ENCODE measurements at regions not wholly inside any gene's neighbourhood (a gene's known extent, or its start where the extent isn't known, plus 50 kb on each side); places are given as distances from the start of the nearest gene placed in this dataset.

DNA sequence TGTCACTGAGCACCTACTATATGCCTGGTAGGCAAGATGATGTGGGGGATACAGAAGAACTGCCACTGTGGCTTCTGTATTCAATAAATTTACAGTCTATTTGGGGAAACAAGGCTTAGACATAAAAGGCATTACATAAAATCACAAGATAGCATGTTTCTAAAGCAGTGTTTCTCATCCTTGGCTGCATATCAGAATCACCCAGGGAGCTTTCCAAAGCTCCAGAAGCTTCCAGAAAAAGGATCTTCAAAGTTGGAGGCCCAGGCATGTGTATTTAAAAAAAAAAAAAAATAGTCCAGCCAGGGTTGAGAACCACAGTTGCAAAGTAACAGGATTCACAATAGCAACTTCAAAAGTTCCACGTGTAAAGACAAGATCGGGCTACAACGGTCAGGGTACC is 112.4 kb upstream of the SPACA1 start:
- no peak for DNase-seq

DNA sequence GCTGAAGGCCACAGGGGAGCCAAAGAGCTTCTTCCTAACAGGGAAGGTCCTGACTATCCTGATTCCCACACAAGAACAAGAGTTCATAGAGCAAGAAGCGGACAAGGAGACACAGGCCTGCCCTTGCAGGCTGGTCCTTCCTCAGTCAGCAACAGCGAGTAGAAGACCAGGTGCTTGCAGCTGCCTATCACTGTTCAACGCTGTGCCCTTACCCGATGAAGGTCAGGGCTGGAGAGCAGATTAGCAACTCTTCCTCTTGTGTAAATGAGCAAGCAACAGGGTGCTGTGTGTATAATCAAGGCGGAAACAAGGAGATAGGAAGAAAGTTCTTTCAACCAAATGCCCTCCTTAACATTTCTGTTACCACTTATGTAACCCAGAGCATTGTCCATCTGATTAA is 115.3 kb upstream of the SPACA1 start:
- DNase-seq = peak; percentile 31

DNA sequence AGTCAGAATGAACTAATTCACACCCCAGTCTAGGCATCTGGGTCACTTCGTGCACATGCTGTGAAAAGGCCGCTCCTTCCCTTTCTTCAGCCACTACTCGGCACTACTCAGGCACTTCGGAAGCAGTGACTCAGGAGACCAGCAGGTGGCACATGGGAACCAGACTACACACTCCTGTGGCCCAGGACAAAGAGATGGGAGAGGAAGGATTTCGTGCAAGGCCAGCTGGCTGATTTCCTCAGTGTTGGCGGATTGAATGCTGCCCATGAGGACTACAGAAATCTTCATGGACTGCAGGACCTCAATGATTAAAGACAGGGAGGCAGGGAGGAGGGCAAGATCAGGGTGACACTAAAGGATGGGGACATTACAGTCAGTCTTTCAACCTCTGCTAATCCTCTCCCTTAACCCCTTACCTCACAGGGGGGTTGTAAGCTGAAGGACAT is 117.8 kb upstream of the SPACA1 start:
- peak; percentile 90 for DNase-seq

DNA sequence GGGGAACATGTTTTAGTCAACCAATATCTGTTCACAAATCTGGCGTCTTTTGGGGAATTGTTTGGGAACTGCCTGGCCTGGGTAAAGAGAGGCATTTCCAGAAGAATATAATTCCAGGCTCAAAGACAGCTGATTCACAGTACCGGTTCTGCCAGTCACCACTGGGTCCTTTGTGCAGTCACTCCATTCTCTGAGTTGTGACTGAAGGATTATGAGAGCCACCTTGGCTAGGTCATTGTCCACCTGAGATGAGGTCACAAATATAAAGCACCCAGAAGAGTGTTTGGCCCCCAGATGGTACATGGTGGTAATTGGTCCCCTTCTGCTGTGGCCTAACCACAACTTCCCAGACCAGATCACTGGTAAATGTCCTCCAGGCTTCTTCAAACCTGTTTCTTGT is 121.0 kb upstream of the SPACA1 start:
- DNase-seq = peak; percentile 17

DNA sequence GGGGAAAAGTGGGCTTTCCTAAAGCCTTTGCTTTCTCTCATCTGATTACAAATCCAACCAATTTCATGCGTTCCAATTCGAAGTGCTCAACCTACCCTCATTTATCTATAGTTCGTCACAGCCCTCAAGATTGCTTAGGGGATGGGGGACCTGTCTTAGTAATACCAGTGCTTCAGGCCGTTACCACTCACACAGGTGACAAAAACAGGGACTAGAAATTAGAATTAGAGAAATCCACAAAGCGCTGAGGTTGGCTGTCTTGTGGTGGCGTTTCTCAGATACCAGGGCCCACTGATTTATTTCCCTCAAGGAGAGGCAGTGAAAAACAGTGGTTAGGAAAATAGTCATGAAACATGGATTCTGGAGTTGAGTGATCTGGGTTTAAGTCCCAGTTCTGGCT is 121.6 kb upstream of the SPACA1 start:
- no peak for DNase-seq

DNA sequence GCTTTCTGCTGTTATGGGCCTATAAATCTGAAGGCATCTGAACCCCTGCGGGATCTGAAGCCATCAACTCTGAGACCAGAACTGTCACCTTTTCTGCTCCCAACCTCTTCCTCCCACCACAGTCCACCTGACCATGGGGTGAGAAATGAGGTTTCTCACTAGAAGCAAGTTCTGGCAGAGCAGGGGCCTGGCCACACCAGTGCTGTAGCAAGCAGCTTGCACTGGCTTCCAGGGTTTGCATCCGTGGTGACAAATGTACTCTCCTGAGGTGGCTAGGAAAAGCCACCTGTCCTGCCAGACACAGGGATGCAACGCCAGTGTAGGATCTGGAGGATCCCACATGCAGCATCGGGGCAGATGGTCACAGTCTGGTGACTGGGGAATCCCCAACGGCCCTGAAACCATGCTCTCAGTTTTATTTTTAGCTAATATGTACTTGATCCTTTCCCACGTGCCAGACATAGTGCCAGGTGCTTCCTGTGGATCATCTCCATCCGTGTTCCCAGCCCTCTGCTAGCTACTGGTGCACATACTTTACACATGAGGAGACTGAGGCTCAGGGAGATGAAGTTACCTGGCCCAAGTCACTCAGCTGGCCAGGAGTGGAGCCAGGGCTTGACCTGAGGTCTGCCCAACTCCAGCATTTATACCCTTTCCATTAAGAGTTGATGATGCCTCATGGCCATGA is 122.1 kb upstream of the SPACA1 start:
- peak; percentile 92 for DNase-seq

DNA sequence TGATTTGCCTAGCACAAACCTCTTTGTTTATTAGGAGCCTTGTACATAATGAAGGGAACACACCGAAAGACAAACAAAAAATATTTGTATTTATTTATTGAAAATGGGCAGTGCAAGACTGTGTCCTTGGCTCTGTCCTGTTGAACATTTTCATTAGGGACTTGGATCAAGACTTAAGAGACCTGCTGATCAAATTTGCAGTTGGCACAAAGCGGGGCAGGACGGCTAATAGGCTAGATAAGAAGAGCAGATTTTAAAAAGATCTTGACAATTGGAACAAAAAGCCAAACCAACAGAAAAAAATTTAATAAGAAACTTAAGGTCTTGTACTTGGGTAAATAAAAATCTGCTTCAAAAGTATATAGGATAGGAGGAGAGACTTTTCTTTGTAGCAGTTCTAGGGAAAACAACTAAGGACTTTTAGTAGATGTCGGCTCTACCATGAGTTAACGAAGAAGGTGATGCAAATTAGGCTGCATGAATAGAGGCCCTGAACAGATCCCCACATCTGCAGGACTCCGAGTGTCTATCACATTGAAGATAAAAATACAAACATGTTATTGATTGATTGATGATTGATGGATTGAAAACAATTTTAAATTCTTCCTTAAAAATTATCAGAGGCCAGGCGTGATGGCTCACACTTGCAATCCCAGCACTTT is 124.1 kb upstream of the SPACA1 start:
- no peak for DNase-seq

DNA sequence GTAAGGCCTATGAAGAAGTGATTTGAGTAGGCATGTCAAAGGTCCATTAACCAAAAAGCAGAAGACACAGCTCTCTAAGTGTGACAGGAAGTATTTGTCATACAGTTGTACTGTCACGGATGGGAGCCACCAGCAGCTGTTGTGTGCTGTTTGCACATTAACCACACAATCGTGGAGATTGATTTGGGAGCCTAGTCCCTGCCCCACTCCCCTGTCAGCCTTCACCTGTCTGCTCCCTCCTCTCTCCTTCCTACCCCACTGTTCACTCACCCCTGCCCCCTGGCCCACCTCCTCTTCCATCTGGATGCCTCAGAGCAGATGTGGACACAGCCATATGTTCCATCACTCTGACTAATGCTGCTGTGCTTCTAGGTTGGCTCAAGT is 124.7 kb upstream of the SPACA1 start:
- peak; percentile 88 for DNase-seq

DNA sequence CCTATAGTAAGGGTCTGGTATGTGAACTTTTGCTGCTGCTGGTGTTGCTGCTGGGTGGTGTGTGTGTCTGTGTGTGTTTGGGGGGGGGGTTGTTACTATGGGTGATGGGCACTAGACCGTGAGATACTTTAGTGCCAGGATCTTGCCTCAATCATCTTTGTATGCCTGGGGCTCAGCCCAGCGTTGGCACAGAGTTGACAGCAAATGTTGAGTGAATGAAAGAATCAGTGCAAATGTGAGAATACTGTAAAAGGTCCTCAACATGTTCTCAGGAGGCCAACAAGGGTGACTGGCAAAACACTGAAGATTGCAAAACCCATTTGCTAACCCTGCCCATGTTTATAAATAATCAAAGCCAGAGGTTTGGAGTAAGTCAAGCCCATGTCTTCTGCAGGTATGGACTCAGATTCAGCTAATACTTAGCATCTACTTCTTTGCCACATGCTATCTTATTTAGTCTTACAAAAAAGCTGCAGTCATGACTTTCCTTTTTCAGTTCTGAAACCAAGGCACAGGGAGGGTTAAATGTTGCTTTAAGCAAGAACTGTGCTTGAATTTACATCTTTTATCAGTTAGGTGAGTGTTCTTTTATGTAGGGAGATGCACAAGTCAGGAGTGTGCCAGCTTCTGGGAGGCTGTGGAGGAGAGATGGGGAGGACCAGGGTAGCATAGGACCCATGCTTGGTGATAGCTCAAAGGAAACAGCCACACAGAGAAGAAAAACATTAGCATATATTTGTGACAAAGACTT is 125.3 kb upstream of the SPACA1 start:
- peak; percentile 24 for DNase-seq

DNA sequence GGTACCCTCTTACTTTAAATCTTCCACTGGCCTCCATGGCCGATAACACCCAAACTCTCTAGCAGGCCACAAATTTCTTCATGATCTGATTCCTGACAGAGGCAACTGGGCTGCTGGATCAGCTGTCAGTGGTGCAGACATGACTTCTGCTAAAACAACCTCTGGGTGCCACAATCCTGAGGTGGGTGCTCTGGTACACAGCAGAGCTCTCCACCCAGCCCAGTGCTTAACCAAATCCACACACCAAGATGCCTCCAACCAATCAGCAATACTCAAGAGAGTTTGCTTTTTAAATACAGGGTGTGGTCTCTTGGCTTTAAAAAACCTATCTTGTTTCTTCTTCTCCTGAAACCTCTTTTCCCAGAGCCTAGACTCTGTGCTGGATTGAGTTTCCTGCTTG is 126.6 kb upstream of the SPACA1 start:
- DNase-seq = no peak

DNA sequence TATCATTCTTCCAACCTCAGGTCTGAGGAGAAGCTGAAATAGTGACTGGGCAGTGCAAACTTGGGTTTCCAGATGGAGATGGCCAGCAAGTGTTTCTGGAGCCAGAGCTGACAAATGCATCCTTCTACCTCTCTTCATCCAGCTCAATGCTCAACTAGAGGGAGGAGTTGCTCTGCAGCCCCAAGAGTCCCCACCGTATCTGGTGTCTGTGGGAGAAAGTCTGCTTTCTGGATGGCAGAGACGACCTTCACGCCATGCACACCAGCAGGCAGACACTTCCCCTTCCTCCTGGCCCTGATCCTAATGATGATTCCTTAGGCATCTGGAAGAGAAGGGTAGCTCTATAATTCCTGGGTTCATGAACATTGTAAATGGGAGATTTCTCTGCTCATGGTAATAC is 127.4 kb upstream of the SPACA1 start:
- DNase-seq = no peak

DNA sequence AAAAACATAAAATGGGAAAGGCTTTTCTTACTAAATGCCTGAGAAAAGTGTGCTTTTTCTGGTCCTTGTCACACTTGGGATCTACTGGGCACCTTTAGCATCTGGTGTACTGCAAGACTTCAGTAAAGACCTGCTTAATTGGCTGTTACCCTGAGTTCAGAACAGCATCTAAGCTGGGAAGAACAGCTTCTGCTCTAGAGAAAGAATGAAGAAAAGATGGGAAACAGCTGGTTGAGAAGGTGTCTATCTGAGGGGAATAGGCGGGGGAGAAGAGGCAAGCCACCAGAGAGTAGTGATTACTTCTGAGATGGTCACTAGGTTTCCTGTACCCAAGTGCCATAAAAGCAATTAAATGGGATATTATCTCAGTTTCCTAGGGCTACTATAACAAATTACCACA is 128.2 kb upstream of the SPACA1 start:
- DNase-seq = no peak

DNA sequence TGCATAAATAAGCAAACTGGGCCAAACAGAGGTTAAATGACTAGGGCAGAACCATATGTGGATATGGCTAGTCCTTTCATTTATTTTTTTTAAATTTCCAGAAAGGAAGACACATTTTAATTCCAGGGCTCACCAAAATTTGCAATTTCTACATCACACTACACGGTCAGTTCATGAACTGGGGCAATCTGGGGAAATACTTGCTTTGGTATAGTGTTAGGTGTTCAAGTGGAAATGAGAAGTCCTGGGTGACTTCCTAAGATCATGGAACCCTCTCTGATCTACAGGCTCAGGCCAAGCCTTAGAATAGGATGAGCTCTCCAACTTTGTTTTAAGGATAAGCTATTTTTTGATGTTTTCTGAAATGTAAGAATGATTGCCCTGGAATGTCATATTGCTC is 128.6 kb upstream of the SPACA1 start:
- no peak for DNase-seq

DNA sequence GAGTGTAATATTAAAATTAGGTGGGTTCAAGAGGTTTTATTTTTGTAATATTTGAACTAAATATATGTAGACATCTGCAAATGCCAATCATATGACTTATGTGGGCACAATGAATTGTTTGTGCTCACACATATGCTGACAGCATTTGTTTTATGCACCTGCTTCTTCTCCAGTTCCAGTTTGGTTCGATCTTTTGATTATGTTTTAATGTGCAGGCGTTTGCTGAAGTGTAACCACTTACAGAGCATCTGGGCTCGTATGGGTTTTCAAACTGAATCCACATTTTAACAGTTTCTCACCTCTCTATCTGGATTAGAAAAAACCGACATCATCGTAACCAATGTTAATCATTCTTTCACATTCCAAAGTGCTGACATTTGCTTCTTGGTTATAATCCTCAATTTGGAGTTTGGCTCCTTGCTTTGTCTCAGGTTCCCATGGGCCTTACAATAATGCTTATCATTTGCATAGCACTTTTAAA is 129.1 kb upstream of the SPACA1 start:
- DNase-seq = no peak

DNA sequence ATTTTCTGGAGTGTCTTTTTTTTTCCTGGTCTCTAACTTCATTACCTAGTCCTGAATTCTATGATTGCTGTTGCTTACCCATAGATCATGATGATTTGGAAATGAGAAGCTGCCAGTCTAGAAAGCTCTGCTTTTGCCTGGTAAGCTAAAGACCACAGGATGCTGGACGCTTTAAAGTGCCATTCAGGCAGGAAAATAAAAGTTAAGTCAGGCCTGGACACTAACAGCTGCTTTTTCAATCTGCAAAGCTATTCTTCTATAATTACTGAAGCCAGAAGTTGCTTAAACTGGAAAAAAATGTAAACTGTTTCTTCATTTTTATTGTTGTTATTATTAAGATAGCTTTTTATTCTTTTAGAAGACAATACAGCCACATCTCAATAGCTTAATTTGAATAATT is 129.8 kb upstream of the SPACA1 start:
- DNase-seq = no peak

DNA sequence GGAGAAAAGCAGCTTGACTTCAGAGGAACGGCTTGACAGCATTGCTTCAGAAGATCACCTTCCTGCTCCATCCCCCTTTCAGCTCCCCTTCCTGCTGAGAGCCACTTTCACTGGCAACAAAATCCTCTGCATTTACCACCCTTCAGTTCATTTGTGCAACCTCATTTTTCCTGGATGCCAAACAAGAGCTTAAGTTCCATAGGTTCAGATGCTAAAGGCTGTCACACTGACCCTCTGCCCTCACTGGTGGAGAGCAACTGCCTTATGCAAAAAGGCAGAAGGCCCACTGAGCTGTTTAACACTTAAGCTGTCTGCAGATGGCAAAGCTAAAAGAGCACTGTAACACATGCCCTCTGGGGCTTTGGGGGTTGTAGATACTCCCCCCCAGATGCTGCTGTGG is 131.2 kb upstream of the SPACA1 start:
- DNase-seq = no peak

DNA sequence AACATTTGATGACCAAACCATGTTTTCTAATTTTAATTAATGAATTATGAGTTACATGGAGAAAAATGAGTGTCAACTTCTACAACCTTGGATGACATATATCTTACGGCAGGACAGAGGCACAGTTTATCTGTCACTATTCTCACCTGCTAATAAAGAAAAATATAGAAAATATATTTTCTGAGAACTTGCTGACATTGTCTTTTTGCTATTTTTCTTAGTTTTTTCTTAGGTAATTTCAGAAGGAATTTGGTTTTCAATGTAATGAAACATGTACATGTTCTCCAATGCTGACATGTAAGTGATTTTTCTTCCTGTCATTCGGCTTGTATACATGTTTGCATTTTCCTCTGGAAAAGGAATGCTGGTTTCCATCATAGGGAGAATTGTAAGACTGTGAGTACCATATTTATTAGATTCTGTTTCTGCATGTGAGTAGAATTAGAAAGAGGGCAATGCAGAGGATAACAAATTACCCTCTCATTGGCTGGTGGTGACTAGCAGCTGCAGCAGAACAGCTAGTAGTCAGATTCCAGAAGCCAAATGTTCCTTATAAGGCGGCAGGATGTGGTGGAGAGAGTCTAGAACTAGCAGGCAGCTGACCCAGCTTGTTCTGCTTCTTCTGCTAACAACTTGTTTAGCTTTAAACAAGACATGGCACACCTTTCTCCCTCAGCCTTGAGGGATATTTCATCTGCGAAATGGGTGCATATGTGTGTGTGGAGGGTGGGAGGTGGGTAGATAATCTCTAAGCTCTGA is 132.8 kb upstream of the SPACA1 start:
- DNase-seq = no peak

DNA sequence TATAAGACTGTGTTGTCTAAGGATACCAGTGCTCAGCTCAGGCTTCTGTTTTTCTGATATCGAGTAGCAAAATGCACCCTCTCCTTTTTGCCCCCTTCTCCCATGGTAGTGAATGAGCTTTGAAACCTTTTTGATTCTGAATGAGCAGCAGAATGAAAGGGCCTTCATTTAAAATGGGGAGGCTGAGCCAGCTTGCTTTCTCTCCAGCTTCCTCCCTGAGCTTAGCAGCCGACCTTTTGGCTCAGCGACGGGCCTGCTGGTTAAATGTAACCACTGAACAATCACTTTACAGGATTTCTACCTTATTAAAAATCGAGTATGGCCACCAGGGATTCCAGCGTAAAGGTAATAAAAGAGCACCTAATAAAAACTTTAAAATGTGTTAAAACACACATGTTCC is 133.7 kb upstream of the SPACA1 start:
- DNase-seq = no peak

DNA sequence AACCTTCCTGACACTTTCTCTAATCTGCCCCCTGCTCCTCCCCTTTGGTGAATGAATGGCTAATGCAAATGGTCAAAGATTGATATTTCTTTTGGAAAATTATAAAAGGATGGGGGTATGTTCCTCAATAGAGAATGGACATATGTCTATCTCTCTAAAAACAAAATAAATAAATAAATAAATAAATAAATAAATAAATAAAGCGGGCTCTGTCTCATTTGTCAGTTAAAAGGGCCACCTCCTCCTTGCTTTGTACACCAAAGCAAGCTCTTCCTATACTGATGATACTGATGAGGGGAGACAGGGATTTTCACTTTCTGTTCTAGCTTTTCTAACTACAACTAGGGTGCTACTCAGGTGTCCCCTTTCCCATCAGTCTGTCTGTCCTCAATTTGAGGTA is 135.5 kb upstream of the SPACA1 start:
- DNase-seq = no peak

DNA sequence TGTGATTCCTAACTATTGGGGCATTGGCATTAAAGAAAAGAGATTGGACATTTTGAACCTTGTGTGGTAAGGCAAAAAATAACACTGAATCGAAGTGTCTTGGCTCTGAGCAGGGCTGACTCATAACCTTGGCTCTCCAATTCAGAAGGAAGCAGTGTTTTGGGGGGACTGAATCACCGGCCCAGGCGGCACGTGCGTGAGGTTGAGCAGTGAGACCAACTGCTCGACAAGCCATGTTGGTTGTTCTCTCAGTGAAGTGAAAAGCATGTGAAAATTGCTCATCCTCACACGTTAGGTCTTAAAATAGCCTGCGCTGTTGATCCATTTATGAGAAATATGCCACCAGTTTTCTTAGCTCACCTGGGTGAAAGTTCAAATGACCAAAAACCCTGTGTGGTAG is 137.8 kb upstream of the SPACA1 start:
- no peak for DNase-seq

DNA sequence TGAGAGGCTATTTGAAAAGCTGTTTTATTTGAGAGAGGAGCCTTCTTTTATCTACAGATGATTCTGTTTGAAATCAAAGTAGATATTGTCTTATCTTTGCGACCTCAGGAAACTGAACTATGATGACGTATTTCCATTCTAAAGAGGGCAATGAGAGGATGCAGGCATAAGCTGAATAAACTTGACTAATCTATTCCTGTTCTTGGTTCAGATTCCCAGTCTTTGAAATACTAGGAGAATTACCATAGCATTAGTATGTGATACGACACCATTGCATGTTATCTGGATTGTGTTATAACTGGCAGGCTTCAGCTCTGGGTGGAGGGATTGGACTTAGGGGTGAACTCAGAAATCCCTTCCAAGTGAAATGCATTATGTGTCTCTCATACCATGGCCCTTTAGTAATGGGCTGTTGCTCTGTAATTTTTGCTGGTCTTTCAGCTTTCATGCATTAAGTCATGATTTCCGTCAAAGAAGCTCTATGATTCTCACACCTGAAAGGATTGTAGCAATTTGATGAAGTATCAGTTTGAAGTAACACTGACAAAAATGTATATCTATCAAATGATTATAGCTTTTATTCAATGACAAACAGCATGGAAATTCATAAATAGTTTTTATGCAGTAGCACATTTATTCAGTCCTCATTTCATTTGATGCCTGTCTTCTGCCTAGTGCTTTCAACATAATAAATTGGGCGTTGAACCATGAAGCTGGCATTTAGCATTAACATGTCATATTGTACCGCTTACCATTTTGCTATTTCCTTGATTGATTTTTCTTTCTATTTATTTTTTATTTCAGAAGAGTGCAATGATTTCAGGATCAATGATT is 138.4 kb upstream of the SPACA1 start:
- DNase-seq = no peak

DNA sequence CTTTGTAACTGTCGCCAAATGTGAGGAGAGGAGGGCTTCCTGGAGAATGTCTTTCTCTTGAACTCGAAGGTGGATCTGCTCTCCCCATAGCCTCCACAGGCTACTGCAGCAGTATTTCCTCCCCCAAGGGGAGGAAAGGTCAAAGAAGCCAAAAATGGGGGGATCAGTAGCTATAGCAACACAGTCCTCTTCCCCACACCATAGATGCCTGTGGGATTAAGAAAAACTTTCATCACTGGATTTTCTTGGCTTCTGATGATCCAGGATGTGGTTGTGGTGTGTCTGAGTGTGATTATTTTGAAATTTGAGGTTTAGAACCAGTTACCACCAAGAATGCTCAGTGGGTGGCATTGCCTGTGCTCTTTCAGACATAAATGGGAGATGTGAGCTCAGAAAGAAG is 140.1 kb upstream of the SPACA1 start:
- no peak for DNase-seq

All from DMS53 (cell line).